ENCODE measurements at regions not wholly inside any gene's neighbourhood (a gene's known extent, or its start where the extent isn't known, plus 50 kb on each side); places are given as distances from the start of the nearest gene placed in this dataset.

DNA sequence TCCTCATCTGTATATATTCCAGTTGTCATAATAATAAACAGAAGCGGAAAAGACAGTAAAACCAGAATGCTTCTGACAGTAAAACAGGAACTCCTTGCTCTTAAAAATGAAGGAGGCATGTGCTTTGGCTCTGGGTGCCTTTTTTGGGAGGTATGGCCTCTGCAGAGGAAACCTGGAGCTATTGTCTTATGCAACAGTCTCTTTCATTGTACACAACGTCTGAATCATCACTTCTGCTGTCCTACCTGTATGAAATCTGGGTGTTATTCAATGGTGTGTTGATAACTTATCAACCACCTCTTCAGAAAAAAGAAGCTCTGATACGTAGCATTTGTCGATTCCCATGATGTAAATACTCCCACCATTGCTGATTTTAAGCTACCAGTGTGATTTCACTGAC lies 64.8 kb downstream of the CDCA7 start:
- no peak overlapping the region for H3K27ac ChIP-seq (ENCODE audit: low read length)
- no peak for DNase-seq
- H3K9ac ChIP-seq (ENCODE audit: low read length) = no peak overlapping the region
- H4K20me1 ChIP-seq (ENCODE audit: insufficient read depth, low read depth, low read length) = no peaks in the 10 kb centered on the region
- peak overlapping the region; percentile 52; the same call in 1 of the 2 replicates for H2AFZ ChIP-seq (ENCODE audit: low read length)
- no peaks in the 10 kb centered on the region for H3K27me3 ChIP-seq (ENCODE audit: low read length)
- H3K4me2 ChIP-seq (ENCODE audit: low read depth, low read length, poor library complexity, severe bottlenecking) = no peak overlapping the region
- H3K9me2 ChIP-seq (replicated peaks; ENCODE audit: insufficient read depth, low read length) = no peaks in the 10 kb centered on the region
- no peaks in the 10 kb centered on the region for H3K4me1 ChIP-seq (ENCODE audit: low read length)
- no peaks in the 10 kb centered on the region for H3K36me3 ChIP-seq (ENCODE audit: insufficient read depth, low read length)
- H3K79me2 ChIP-seq (ENCODE audit: low read length) = no peaks in the 10 kb centered on the region
- no peak overlapping the region for H3K4me3 ChIP-seq (ENCODE audit: low read length)
- no peaks in the 10 kb centered on the region for H3K9me3 ChIP-seq (ENCODE audit: low read length)

DNA sequence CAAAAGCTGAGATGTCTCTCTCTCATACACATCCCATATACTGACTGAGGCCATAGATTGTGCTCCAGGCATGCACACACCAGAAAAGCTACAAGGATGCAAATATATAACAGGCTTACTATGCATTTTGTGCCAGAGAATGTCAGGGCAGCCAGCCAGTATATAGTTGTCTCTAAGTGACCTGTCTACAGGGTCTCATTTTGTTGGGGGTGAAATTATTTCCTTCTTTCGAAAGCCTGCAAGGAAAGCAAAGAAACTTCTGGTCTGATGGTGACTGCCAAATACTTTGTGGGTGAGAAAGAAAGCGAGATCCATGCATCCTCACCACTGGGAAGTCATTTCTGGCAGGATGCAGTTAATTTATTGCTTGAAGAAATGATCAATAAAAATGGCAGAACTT lies 70.2 kb downstream of the CDCA7 start:
- no peak overlapping the region for H3K4me2 ChIP-seq (ENCODE audit: low read depth, low read length, poor library complexity, severe bottlenecking)
- H4K20me1 ChIP-seq (ENCODE audit: insufficient read depth, low read depth, low read length) = no peaks in the 10 kb centered on the region
- H2AFZ ChIP-seq (ENCODE audit: low read length) = no peak overlapping the region
- no peaks in the 10 kb centered on the region for H3K79me2 ChIP-seq (ENCODE audit: low read length)
- H3K9me2 ChIP-seq (replicated peaks; ENCODE audit: insufficient read depth, low read length) = no peaks in the 10 kb centered on the region
- H3K4me1 ChIP-seq (ENCODE audit: low read length) = no peaks in the 10 kb centered on the region
- H3K9me3 ChIP-seq (ENCODE audit: low read length) = no peaks in the 10 kb centered on the region
- DNase-seq = no peak
- no peak overlapping the region for H3K9ac ChIP-seq (ENCODE audit: low read length)
- H3K27me3 ChIP-seq (ENCODE audit: low read length) = no peaks in the 10 kb centered on the region
- no peak overlapping the region for H3K27ac ChIP-seq (ENCODE audit: low read length)
- no peak overlapping the region for H3K4me3 ChIP-seq (ENCODE audit: low read length)
- no peaks in the 10 kb centered on the region for H3K36me3 ChIP-seq (ENCODE audit: insufficient read depth, low read length)

DNA sequence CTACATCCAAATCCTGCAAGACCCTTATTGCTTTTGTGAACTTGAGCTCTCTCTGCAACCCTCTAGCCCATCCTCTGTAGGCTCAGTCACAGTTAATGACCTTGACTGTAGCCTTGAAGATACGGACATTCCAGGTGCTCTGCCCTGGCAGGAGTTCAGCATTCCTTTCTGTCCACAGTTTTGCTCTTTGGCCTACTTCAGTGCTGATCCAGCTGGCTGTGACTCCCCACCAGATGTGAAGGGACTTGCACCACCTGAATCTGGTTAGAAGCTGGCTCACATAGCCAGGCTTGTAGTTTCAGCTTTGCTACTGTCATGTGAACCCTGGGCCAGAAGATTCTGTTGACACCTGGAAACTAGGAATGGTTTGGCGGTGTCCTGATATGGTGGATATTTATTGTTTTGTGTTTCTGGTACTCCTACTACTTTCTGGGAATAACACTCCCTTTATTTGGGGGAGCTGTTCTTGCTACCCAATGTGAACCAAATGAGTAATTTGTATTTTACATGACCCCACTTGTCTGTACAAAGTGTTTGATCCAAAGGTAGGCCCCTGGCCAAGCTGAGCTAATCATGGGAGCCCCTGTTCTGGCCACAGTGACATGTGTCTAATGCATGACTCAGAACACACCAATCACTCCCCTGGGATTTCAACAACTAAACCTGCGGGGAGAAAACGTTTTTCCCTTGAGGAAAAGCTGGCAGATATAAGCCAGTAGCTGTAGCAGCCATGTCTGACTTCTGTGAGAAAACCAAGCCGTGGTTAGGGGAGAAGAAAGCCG lies 73.4 kb downstream of the CDCA7 start:
- no peak overlapping the region for H3K27ac ChIP-seq (ENCODE audit: low read length)
- no peaks in the 10 kb centered on the region for H4K20me1 ChIP-seq (ENCODE audit: insufficient read depth, low read depth, low read length)
- H3K9me3 ChIP-seq (ENCODE audit: low read length) = no peaks in the 10 kb centered on the region
- no peaks in the 10 kb centered on the region for H3K27me3 ChIP-seq (ENCODE audit: low read length)
- H3K4me1 ChIP-seq (ENCODE audit: low read length) = peaks cover 8% of the 10 kb centered on the region
- no peaks in the 10 kb centered on the region for H3K9me2 ChIP-seq (replicated peaks; ENCODE audit: insufficient read depth, low read length)
- no peak overlapping the region for H2AFZ ChIP-seq (ENCODE audit: low read length)
- H3K79me2 ChIP-seq (ENCODE audit: low read length) = no peaks in the 10 kb centered on the region
- no peaks in the 10 kb centered on the region for H3K36me3 ChIP-seq (ENCODE audit: insufficient read depth, low read length)
- H3K9ac ChIP-seq (ENCODE audit: low read length) = no peak overlapping the region
- H3K4me2 ChIP-seq (ENCODE audit: low read depth, low read length, poor library complexity, severe bottlenecking) = no peak overlapping the region
- H3K4me3 ChIP-seq (ENCODE audit: low read length) = no peak overlapping the region
- DNase-seq = no peak

DNA sequence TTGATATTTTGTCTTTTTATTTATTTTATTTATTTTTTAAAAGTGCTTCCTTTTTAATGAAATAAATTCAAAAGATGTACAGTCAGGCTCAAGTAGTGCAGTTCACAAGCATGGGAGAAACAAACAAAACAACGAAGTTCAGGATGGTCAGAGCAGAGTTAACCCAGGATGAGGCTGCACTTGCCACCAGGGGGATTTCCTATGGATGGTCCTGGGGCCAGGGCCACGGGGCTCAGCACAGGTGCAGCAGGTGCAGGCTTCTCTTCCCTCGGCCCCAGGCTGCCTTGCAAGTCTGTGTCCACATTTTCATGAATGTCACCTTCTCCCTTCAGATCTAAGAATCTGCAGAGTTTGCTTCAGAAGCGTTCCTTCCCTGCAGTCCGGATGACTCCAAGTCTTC lies 76.5 kb downstream of the CDCA7 start:
- H3K36me3 ChIP-seq (ENCODE audit: insufficient read depth, low read length) = no peaks in the 10 kb centered on the region
- H4K20me1 ChIP-seq (ENCODE audit: insufficient read depth, low read depth, low read length) = no peaks in the 10 kb centered on the region
- H3K9me2 ChIP-seq (replicated peaks; ENCODE audit: insufficient read depth, low read length) = no peaks in the 10 kb centered on the region
- no peak overlapping the region for H2AFZ ChIP-seq (ENCODE audit: low read length)
- H3K27me3 ChIP-seq (ENCODE audit: low read length) = no peaks in the 10 kb centered on the region
- H3K79me2 ChIP-seq (ENCODE audit: low read length) = no peaks in the 10 kb centered on the region
- H3K9me3 ChIP-seq (ENCODE audit: low read length) = no peaks in the 10 kb centered on the region
- H3K4me1 ChIP-seq (ENCODE audit: low read length) = peaks cover 8% of the 10 kb centered on the region
- no peak for DNase-seq
- no peak overlapping the region for H3K9ac ChIP-seq (ENCODE audit: low read length)
- H3K27ac ChIP-seq (ENCODE audit: low read length) = no peak overlapping the region
- H3K4me3 ChIP-seq (ENCODE audit: low read length) = no peak overlapping the region
- H3K4me2 ChIP-seq (ENCODE audit: low read depth, low read length, poor library complexity, severe bottlenecking) = no peak overlapping the region

DNA sequence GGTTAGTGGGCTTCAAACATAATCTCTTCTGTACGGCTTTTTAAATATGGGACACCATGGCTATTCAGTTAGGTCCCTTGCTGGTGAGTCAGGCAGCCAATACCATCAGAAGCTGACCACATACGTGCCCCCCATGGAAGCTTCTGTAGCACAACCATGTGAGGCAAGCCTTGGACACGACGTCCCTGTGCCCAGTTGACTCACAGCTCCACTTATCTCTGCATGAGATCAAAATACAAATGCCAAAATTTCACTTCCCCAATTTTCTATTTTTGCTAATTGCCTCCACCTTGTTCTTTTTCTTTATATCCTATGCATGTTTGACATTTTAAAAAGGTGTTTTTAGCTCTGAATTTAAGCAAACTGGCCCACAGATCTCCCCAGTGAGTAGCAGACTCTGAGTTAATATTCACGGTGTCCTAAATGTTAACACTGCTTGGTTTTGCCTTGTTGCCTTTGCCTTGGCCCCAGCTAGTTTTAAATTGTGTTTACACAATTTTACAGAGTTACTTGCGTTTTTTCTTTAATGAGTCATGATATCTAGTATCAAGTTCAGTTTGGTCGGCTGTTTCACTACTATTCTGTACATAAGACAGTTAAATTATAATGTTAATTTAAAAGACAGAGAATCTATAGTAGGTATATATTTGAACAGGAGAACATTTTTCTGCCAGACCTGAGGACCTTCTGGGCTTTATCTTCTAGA lies 77.5 kb downstream of the CDCA7 start:
- DNase-seq = peak; percentile 54
- H3K4me1 ChIP-seq (ENCODE audit: low read length) = peaks cover 8% of the 10 kb centered on the region

DNA sequence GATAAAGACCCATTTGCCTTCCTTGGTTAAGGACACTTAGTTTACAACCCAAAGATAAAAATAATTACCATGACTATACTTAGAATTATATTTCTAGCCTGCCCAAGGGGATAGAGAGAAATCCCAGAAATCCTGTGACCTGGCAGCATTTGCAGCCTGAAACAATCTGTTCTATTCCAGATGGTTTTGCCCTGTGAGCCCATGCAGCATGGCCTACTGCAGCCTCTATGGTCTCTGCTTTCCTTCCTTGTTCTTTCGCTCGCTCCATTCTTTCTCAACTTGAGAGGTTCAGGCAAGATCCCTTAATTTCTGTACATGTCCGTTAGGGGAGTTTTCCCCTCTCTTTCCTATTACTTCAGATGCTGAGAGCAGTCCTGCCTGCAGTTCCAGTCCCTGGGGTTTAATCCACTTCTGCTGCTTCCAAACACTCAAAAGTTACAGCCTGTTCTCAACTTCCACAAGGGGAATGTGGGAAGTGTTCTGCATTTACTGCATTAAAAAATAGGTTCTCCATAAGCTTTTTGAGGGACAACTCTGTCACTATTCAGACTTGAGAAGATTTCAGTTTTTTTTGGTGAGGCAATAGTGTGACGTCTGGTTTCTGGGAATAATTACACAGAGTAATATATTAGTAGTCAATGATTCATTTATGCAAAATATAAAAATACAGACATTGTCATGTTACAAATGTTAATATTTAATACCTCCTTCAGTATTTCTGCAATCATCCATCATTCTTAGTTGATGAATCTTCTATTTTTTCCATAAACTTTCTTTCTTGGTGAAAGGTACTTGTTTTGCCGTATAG lies 80.3 kb downstream of the CDCA7 start:
- Histone ChIP-seq H3K27me3 (ENCODE audit: low read length) (no peaks in the 10 kb centered on the region), H3K4me1 (ENCODE audit: low read length) (peaks cover 8% of the 10 kb centered on the region), H4K20me1 (ENCODE audit: insufficient read depth, low read depth, low read length) (no peaks in the 10 kb centered on the region), H3K27ac (ENCODE audit: low read length) (no peak overlapping the region), H3K4me2 (ENCODE audit: low read depth, low read length, poor library complexity, severe bottlenecking) (no peak overlapping the region), H2AFZ (ENCODE audit: low read length) (no peak overlapping the region), H3K9me3 (ENCODE audit: low read length) (no peaks in the 10 kb centered on the region), H3K4me3 (ENCODE audit: low read length) (no peak overlapping the region), H3K9ac (ENCODE audit: low read length) (no peak overlapping the region), H3K9me2 (replicated peaks; ENCODE audit: insufficient read depth, low read length) (no peaks in the 10 kb centered on the region), H3K36me3 (ENCODE audit: insufficient read depth, low read length) (no peaks in the 10 kb centered on the region), H3K79me2 (ENCODE audit: low read length) (no peaks in the 10 kb centered on the region)
- DNase-seq = no peak

More for the DNA sequence above, 77.5 kb downstream of the CDCA7 start:
- Histone ChIP-seq H3K36me3 (ENCODE audit: insufficient read depth, low read length) (no peaks in the 10 kb centered on the region), H3K27ac (ENCODE audit: low read length) (no peak overlapping the region), H4K20me1 (ENCODE audit: insufficient read depth, low read depth, low read length) (no peaks in the 10 kb centered on the region), H3K9ac (ENCODE audit: low read length) (no peak overlapping the region), H3K79me2 (ENCODE audit: low read length) (no peaks in the 10 kb centered on the region), H3K4me2 (ENCODE audit: low read depth, low read length, poor library complexity, severe bottlenecking) (no peak overlapping the region), H2AFZ (ENCODE audit: low read length) (no peak overlapping the region), H3K4me3 (ENCODE audit: low read length) (no peak overlapping the region), H3K9me3 (ENCODE audit: low read length) (no peaks in the 10 kb centered on the region), H3K9me2 (replicated peaks; ENCODE audit: insufficient read depth, low read length) (no peaks in the 10 kb centered on the region), H3K27me3 (ENCODE audit: low read length) (no peaks in the 10 kb centered on the region)

DNA sequence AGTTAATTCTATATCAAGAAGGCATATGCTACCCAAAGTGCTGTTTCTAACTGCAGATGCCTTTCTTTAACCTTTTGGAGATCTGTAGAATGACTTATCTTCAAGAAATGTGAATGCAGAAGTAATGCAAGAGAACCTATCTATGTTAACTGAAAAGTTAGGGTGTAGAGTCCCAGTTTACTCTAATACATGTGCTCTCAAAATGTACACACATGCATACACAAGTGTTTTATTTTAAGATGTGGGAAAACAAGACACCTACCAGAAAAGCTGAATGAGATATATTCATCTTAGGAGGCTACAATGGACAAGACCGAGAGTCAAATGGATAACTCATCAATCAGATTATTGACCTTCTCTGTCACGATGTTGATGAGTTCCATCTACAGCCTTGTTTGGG lies 80.9 kb downstream of the CDCA7 start:
- no peak for DNase-seq
- Histone ChIP-seq H3K27ac (ENCODE audit: low read length) (no peak overlapping the region), H3K4me3 (ENCODE audit: low read length) (no peak overlapping the region), H3K4me2 (ENCODE audit: low read depth, low read length, poor library complexity, severe bottlenecking) (no peak overlapping the region), H2AFZ (ENCODE audit: low read length) (no peak overlapping the region), H3K9me3 (ENCODE audit: low read length) (no peaks in the 10 kb centered on the region), H3K4me1 (ENCODE audit: low read length) (peaks cover 8% of the 10 kb centered on the region), H4K20me1 (ENCODE audit: insufficient read depth, low read depth, low read length) (no peaks in the 10 kb centered on the region), H3K79me2 (ENCODE audit: low read length) (no peaks in the 10 kb centered on the region), H3K36me3 (ENCODE audit: insufficient read depth, low read length) (no peaks in the 10 kb centered on the region), H3K9me2 (replicated peaks; ENCODE audit: insufficient read depth, low read length) (no peaks in the 10 kb centered on the region), H3K27me3 (ENCODE audit: low read length) (no peaks in the 10 kb centered on the region), H3K9ac (ENCODE audit: low read length) (no peak overlapping the region)

DNA sequence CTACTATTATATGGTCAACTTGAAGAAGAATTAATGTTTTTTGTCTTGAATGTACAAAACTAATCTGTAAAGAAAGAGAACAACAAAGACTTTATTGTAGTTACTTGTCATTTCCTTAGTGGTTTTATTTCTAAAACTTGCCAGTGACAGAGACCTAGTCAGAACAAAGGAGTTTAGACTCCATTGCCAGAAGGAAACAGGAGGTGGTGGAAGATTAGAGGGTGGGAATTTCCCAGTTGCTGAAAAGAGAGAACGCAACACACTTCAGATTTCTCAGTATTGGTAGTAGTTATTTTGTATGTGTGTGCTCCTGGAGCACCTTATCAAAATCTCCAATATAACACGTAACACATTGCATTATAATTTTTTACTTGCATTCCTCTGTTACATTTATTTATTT lies 81.4 kb downstream of the CDCA7 start:
- Histone ChIP-seq H3K9me2 (replicated peaks; ENCODE audit: insufficient read depth, low read length) (no peaks in the 10 kb centered on the region), H2AFZ (ENCODE audit: low read length) (no peak overlapping the region), H3K9me3 (ENCODE audit: low read length) (no peaks in the 10 kb centered on the region), H4K20me1 (ENCODE audit: insufficient read depth, low read depth, low read length) (no peaks in the 10 kb centered on the region), H3K4me3 (ENCODE audit: low read length) (no peak overlapping the region), H3K36me3 (ENCODE audit: insufficient read depth, low read length) (no peaks in the 10 kb centered on the region), H3K4me2 (ENCODE audit: low read depth, low read length, poor library complexity, severe bottlenecking) (no peak overlapping the region), H3K4me1 (ENCODE audit: low read length) (peaks cover 8% of the 10 kb centered on the region), H3K9ac (ENCODE audit: low read length) (no peak overlapping the region), H3K27me3 (ENCODE audit: low read length) (no peaks in the 10 kb centered on the region), H3K27ac (ENCODE audit: low read length) (no peak overlapping the region), H3K79me2 (ENCODE audit: low read length) (no peaks in the 10 kb centered on the region)
- no peak for DNase-seq

Measured in Karpas-422 (cell line).